GM18499 (cell line): ENCODE measurements at regions not wholly inside any gene's neighbourhood (a gene's known extent, or its start where the extent isn't known, plus 50 kb on each side); places are given as distances from the start of the nearest gene placed in this dataset.

ENCODE experiments used
- ATAC-seq: cut with Tn5 transposase; IDR thresholded peaks from one replicate; pipeline ENCODE4 v1.9.1; 2021; ENCODE audit warnings: moderate number of reproducible peaks; ENCODE audit not compliant: insufficient read depth, unreplicated experiment

GRCh38 chr10:62647375-62648092 lies 157.0 kb upstream of the ADO start:
- ATAC-seq = no peak

DNA sequence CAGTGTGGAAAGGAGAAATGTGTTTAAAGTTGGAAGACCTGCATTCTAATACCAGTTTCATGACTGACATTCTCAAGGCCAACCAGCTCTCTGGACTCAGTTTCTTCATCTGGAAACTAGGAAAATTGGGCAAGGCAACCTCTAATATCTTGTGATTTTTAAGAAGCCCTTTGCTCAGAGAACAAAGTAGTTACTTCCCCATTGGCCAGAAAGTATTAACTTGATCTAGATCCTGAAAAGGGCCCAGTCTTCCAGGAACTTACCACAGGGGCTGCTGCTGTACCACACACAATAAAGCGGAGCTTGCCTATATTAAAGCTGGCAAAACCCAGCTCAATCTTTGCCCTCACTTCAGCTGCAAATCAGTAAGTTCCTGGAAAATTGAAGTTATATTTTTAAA lies 155.6 kb upstream of the ADO start:
- ATAC-seq = no peak

GRCh38 chr10:62650411-62650810 lies 154.1 kb upstream of the ADO start:
- ATAC-seq = no peak

- no peak for ATAC-seq
Observed at GRCh38 chr10:62651341-62651740, 153.2 kb upstream of the ADO start.

DNA sequence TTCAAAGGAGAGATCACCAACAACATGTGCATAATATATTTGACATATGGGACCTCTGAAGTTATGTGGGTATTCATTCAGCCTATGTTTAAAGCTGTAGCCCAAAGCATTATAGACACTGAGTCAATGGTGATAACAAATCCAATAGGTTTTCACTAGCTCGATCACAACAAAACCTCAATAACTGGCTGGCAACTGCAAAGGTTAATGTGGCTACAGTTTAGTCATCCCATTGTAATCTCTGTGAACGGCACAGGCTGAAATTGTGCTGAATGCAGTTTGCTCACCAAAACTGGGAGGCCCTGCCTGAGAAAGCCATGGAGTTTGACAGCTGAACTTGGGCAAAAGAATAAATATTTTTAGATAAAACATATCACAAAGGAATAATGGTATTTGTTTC lies 152.4 kb upstream of the ADO start:
- no peak for ATAC-seq

DNA sequence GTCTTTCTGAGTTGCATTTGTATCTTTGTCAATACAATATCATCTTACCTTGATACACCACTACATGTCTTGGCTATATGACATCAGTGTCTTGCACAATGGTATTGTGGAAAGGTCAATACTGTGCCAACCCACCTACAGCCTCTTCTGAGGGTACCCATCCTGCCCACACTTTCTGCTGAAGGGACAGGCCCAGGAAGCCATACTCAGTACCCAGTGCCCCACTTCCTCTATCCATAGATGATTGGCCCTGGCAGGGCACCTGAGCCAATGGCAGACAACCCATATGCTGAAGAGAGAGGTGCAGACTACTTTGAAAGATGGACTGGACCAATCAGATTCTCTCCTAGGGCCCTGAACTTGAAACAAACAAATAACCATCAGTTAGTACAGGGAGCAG lies 152.0 kb upstream of the ADO start:
- no peak for ATAC-seq

GRCh38 chr10:62653254-62653653 lies 151.3 kb upstream of the ADO start:
- ATAC-seq = peak; percentile 77

DNA sequence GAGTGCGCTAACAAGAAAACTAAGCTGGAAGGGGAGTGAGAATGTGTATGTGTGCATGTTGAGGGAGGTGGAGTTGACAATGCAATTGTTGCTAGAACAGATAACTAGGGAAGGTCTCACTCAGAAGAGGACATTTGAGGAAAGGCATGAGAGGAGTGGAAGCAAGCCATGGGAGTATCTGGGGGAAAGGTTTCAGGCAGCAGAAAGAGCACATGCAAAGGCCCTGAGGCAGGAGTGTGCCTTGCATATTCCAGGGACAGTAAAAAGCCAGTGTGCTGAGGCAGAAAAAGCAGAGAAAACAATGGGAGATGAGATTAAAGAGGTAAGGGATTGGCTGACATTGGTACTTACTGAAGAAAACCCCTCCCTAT lies 149.6 kb upstream of the ADO start:
- no peak for ATAC-seq

DNA sequence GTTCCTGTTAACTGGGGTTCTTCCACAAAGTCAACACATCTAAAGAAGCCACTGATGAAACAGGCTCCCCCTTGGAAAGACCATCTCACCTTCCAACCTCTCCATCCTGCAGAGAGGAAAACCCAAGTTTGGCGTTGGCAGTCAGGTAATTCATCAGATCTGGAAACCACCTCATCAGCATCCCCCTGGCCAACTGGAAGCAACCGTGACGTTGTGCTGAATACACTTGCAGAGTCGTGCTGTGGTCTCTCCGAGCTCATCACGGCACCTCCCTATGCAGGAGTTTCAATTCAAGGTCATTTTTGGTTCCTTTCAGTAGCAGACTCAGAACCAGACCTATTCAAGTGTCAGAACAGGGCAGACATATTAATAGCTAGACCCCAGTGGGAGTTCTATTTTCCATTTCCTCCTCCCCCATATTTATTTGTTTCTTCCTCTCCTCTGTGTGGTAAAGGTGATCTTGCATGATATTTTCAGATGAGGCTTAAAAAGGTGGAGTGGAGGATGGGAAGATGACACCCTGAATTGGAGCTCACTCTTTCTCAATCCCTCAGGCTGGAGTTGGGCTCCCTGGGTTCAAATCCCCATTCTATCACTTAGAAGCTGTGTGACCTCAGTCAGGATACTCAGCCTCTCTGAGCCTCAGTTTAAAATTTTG lies 149.1 kb upstream of the ADO start:
- peak; percentile 73 for ATAC-seq

GRCh38 chr10:62657244-62657835 lies 147.2 kb upstream of the ADO start:
- no peak for ATAC-seq

DNA sequence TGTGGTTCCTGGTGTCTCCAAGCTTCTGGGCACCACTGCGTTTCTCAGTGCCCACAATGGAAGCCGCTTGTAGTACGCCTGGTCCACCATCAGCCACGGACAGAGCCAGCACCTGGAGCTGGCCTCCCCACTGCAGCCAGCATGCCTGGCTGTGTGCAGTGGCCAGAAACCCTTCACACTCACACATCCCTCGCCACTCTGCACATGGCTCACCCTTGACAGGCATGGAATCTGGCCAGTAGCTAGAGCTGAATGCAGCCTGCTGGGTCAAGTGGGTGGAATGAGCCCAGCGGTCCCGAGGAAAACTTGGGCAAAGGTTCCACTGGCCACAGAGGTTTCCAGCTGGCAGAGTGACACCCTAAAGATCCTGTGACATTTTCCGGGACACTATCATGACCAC lies 146.0 kb upstream of the ADO start:
- no peak for ATAC-seq

DNA sequence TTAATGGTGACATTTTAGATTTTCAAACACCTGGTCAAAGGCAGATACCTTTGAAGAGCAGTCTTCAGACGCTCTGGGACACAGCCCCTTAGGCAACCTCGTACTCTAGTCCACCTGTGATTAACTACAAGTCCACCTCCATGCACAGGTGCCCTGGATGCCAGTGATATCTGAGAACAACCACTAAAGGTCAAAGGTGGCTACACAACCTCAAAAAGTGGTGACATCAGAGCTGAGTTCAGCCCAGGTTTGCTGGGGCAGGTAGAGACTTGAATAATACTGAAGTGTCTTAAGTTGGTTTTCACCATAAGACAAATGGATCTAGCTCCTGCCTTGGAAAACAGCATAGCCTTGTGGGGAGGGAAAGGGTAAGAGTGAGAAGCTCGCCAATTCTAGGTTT lies 143.4 kb upstream of the ADO start:
- no peak for ATAC-seq

GRCh38 chr10:62662486-62662885 lies 142.0 kb upstream of the ADO start:
- ATAC-seq = no peak

DNA sequence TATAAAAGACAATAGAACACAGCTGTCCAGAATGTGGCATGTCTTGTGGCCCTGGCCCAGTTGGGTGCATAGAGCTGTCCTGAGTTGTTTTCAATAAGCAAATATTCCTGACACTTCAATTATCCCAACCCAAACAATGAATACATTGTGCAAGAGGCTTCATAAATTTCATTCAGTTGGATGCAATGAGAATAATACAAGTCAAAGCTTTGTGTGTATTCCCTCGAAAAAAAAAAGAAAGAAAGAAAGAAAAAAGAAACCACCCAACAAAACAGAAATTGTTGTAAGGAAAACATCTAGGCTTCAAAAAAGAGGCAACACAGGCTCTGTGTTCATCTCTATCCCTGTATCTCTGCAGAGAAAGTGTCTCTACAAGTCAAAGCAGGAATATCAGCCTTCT lies 138.7 kb upstream of the ADO start:
- no peak for ATAC-seq

- no peak for ATAC-seq
Observed at GRCh38 chr10:62666275-62666674, 138.2 kb upstream of the ADO start.

DNA sequence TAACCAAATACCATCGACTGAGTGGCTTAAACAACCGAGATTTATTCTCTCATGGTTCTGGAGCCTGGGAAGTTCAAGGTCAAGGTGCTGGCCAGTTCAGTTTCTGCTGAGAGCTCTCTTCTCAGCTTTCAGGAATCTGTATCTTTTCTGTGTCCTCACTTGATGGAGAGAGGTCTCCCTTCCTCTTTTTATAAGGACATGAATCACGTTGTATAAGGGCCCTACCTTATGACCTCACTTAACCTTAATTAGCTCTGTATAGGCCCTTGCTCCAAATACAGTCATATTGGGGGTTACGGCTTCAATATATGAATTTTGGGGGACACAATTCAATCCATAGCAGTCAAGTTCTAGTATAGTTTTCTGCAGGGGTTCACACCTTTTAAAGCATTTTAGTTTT lies 135.2 kb upstream of the ADO start:
- no peak for ATAC-seq

- no peak for ATAC-seq
Observed at GRCh38 chr10:62671104-62671503, 133.4 kb upstream of the ADO start.

GRCh38 chr10:62681211-62681940 lies 123.1 kb upstream of the ADO start:
- peak; percentile 91 for ATAC-seq

- no peak for ATAC-seq
Observed at GRCh38 chr10:62684911-62685310, 119.6 kb upstream of the ADO start.

DNA sequence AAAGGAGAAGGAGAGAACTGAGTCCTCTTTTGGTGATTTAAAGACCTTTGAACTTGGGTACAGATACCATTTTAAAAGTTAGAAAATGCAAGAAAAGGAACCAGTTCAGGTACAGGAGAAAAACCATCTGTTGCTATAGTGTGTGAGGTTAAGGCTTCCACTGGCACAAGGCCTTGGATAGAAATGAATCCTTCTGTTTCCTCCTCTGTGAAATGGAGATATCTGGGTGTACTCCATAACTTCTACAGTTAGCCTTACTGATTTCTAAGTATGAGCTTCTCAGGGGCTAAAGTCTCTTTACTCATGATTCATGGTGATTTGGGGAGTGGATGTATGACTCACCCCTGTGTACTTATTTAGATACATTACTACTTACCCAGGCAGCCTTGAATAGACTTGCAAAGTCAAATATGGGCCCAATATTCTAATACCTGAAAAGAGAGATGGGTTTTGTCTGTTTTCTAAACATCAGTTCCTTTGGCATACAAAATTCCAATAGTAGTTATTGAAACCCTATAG lies 117.2 kb upstream of the ADO start:
- no peak for ATAC-seq
